Fibroblast of lung (primary cell): ENCODE measurements at regions not wholly inside any gene's neighbourhood (a gene's known extent, or its start where the extent isn't known, plus 50 kb on each side); places are given as distances from the start of the nearest gene placed in this dataset.

Experiments
- DNase-seq, 2 donors: peaks; one replicate each; pipeline versions ENCODE4 v3.0.0 to v3.0.0-alpha.2; 2010; ENCODE audit warnings: low read depth in 2 of 2
- H2AFZ ChIP-seq: 2 replicates; pipeline ENCODE4 v1.5.1; 2012; ENCODE audit warnings: low read length, control low read depth, inconsistent platforms
- H3K27ac ChIP-seq: 2 replicates; pipeline ENCODE4 v1.5.1; 2011; ENCODE audit warnings: low read length, control low read depth; ENCODE audit not compliant: insufficient read depth
- H3K27me3 ChIP-seq: 2 replicates; pipeline ENCODE4 v1.5.1; 2011; ENCODE audit warnings: mild to moderate bottlenecking, low read length; ENCODE audit not compliant: control insufficient read depth, insufficient read depth
- H3K36me3 ChIP-seq: 2 replicates; pipeline ENCODE4 v1.5.1; 2011; ENCODE audit warnings: low read length; ENCODE audit not compliant: control insufficient read depth, insufficient read depth
- H3K4me1 ChIP-seq: 2 replicates; pipeline ENCODE4 v1.5.1; 2011; ENCODE audit warnings: low read length; ENCODE audit not compliant: control insufficient read depth, insufficient read depth; ENCODE audit errors: extremely low read depth
- H3K4me2 ChIP-seq: 2 replicates; pipeline ENCODE4 v1.5.1; 2011; ENCODE audit warnings: low read length, control low read depth; ENCODE audit not compliant: insufficient read depth; ENCODE audit errors: extremely low read depth
- H3K4me3 ChIP-seq, 4 experiments: fragments of 200-600 bp in 1 of 4; sonication (generic) in 1 of 4; replicated peaks in 1 of 4; 2 replicates each; pipeline ENCODE4 v1.5.1; 2011 to 2016; ENCODE audit warnings: low read length in 4 of 4, low read depth in 3 of 4, mild to moderate bottlenecking in 3 of 4, control low read depth in 2 of 4, inconsistent platforms in 1 of 4, mixed read lengths in 1 of 4; ENCODE audit not compliant: insufficient read depth in 1 of 4; ENCODE audit errors: control extremely low read depth in 1 of 4
- H3K79me2 ChIP-seq: 2 replicates; pipeline ENCODE4 v1.5.1; 2012; ENCODE audit warnings: mild to moderate bottlenecking, low read length, inconsistent platforms; ENCODE audit not compliant: control insufficient read depth, insufficient read depth
- H3K9ac ChIP-seq: 2 replicates; pipeline ENCODE4 v1.5.1; 2011; ENCODE audit warnings: mild to moderate bottlenecking, low read length, control low read depth; ENCODE audit not compliant: insufficient read depth
- H3K9me3 ChIP-seq: 2 replicates; pipeline ENCODE4 v1.5.1; 2012; ENCODE audit warnings: low read depth, low read length; ENCODE audit not compliant: control insufficient read depth, insufficient read depth
- H4K20me1 ChIP-seq: 2 replicates; pipeline ENCODE4 v1.5.1; 2011; ENCODE audit warnings: low read length; ENCODE audit not compliant: control insufficient read depth, insufficient read depth; ENCODE audit errors: extremely low read depth
- EZH2 ChIP-seq: IDR thresholded peaks from 2 replicates; pipeline ENCODE4 v1.5.1; 2012; ENCODE audit warnings: low read length, control low read depth, mild to moderate bottlenecking; ENCODE audit errors: missing control alignments
- TF ChIP-seq, protein P1 (sequence below), 2 donors: IDR thresholded peaks in 1 of 2; conservative IDR thresholded peaks in 1 of 2; 1 replicate in 1 of 2; 2 replicates in 1 of 2; pipeline ENCODE4 v1.5.1; 2011 to 2012; ENCODE audit warnings: low read length in 2 of 2, control low read depth in 1 of 2, inconsistent platforms in 1 of 2, low read depth in 1 of 2, mild to moderate bottlenecking in 1 of 2

DNA sequence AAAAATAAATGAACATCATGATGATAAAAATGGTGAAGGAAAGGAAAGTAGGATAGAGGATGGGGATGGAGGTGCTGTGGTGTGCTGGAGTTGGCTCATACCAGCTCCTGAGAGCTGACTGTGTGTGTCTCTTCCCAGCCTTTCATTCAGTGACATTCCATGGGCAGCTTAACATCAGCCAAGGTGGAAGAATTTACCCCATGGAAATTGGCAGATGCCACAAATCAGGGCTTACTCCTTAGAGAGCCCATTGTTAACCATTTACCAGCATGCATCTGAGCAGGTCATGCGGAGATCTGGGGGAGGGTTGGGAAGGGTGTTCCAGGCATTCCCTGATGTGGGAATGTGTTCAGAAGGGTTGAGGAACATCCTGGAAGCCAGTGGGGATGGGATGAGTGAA is 164.7 kb upstream of the MYL2 start:
- Histone ChIP-seq H3K79me2 (no peaks in the 10 kb centered on the region), H3K9me3 (no peaks in the 10 kb centered on the region), H3K36me3 (no peaks in the 10 kb centered on the region), H3K4me3 (no peak overlapping the region), H3K4me1 (no peaks in the 10 kb centered on the region), H4K20me1 (no peaks in the 10 kb centered on the region), H3K27me3 (no peaks in the 10 kb centered on the region), H3K9ac (no peak overlapping the region), H3K4me2 (no peak overlapping the region), H2AFZ (no peak overlapping the region), H3K27ac (no peak overlapping the region)
- no peak for TF ChIP-seq EZH2
- TF ChIP-seq, protein P1, sequence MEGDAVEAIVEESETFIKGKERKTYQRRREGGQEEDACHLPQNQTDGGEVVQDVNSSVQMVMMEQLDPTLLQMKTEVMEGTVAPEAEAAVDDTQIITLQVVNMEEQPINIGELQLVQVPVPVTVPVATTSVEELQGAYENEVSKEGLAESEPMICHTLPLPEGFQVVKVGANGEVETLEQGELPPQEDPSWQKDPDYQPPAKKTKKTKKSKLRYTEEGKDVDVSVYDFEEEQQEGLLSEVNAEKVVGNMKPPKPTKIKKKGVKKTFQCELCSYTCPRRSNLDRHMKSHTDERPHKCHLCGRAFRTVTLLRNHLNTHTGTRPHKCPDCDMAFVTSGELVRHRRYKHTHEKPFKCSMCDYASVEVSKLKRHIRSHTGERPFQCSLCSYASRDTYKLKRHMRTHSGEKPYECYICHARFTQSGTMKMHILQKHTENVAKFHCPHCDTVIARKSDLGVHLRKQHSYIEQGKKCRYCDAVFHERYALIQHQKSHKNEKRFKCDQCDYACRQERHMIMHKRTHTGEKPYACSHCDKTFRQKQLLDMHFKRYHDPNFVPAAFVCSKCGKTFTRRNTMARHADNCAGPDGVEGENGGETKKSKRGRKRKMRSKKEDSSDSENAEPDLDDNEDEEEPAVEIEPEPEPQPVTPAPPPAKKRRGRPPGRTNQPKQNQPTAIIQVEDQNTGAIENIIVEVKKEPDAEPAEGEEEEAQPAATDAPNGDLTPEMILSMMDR (conservative IDR thresholded peaks at IDR 0.05 in 1 of 2, IDR thresholded peaks at IDR 0.05 in 1 of 2; ENCODE audit: low read depth in 1 of 2, low read length in 2 of 2) = no peak
- DNase-seq = no peak

GRCh38 chr12:111084605-111085004 is 164.2 kb upstream of the MYL2 start:
- H3K79me2 ChIP-seq = no peaks in the 10 kb centered on the region
- H3K27me3 ChIP-seq = no peaks in the 10 kb centered on the region

DNA sequence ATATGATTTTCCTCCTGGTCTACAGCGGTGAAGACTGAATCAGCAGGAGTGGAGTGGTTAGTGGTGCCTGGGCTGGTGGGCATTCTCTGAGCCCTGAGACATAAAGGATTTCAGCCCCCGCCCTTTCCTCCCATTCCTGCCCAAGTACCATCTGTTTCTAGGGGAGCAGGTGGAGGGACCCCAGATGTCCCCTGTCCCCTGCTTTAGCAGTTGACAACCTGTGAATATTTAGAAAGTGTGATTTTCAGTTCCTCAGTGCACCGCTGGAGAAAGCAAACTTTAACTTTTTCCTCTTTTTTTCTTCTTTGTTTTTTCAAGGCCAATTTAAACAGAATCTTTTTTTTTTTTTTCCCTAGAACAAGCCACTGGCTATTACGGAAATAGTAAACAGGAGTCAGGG is 163.8 kb upstream of the MYL2 start:
- no peaks in the 10 kb centered on the region for H3K79me2 ChIP-seq
- H3K27me3 ChIP-seq = no peaks in the 10 kb centered on the region
- no peak overlapping the region for H3K4me2 ChIP-seq
- H4K20me1 ChIP-seq = no peaks in the 10 kb centered on the region
- no peak overlapping the region for H3K4me3 ChIP-seq
- no peak overlapping the region for H2AFZ ChIP-seq
- TF ChIP-seq, protein P1 (conservative IDR thresholded peaks at IDR 0.05 in 1 of 2, IDR thresholded peaks at IDR 0.05 in 1 of 2; ENCODE audit: low read depth in 1 of 2, low read length in 2 of 2) = no peak
- no peak for TF ChIP-seq EZH2
- DNase-seq = no peak
- no peaks in the 10 kb centered on the region for H3K36me3 ChIP-seq
- no peak overlapping the region for H3K9ac ChIP-seq
- H3K27ac ChIP-seq = no peak overlapping the region
- no peaks in the 10 kb centered on the region for H3K9me3 ChIP-seq
- no peaks in the 10 kb centered on the region for H3K4me1 ChIP-seq

More at GRCh38 chr12:111084605-111085004, 164.2 kb upstream of the MYL2 start:
- no peak overlapping the region for H3K9ac ChIP-seq
- H3K4me2 ChIP-seq = no peak overlapping the region
- no peaks in the 10 kb centered on the region for H3K4me1 ChIP-seq
- TF ChIP-seq EZH2 = no peak
- TF ChIP-seq, protein P1 (conservative IDR thresholded peaks at IDR 0.05 in 1 of 2, IDR thresholded peaks at IDR 0.05 in 1 of 2; ENCODE audit: low read depth in 1 of 2, low read length in 2 of 2) = no peak
- DNase-seq = no peak
- no peak overlapping the region for H2AFZ ChIP-seq
- H3K27ac ChIP-seq = no peak overlapping the region
- no peaks in the 10 kb centered on the region for H4K20me1 ChIP-seq
- no peak overlapping the region for H3K4me3 ChIP-seq
- H3K36me3 ChIP-seq = no peaks in the 10 kb centered on the region
- no peaks in the 10 kb centered on the region for H3K9me3 ChIP-seq
